ENCODE measurements at regions not wholly inside any gene's neighbourhood (a gene's known extent, or its start where the extent isn't known, plus 50 kb on each side); places are given as distances from the start of the nearest gene placed in this dataset.
"Not testable (repeated sequence)": the region's sequence is repeated elsewhere in the genome, so short reads cannot be mapped to it uniquely, and the experiment has no call there.

GRCh38 chr5:162638849-162639248 is 571.3 kb downstream of the GABRG2 start:
- no peak for DNase-seq

GRCh38 chr5:162641142-162641813 is 573.7 kb downstream of the GABRG2 start:
- DNase-seq = no peak

- no peak for DNase-seq
Measured at GRCh38 chr5:162654661-162655405, 587.3 kb downstream of the GABRG2 start.

- DNase-seq = no peak
Measured at GRCh38 chr5:162657076-162657475, 589.5 kb downstream of the GABRG2 start.

GRCh38 chr5:162664846-162665245 is 597.3 kb downstream of the GABRG2 start:
- DNase-seq = no peak

- no peak for DNase-seq
Measured at GRCh38 chr5:162668926-162669325, 601.4 kb downstream of the GABRG2 start.

- no peak for DNase-seq
Measured at GRCh38 chr5:162672061-162672460, 604.5 kb downstream of the GABRG2 start.

- peak in 2 of 3 donors; percentile 3 to 29 for DNase-seq
Measured at GRCh38 chr5:162683284-162683683, 615.7 kb downstream of the GABRG2 start.

GRCh38 chr5:162684145-162684544 is 616.6 kb downstream of the GABRG2 start:
- no peak for DNase-seq

- no peak for DNase-seq
Measured at GRCh38 chr5:162685302-162685701, 617.7 kb downstream of the GABRG2 start.

- not testable (repeated sequence) for DNase-seq
Measured at GRCh38 chr5:162696272-162696671, 628.7 kb downstream of the GABRG2 start.

- DNase-seq = no peak
Measured at GRCh38 chr5:162699361-162699760, 631.8 kb downstream of the GABRG2 start.

- no peak for DNase-seq
Measured at GRCh38 chr5:162703914-162704313, 636.3 kb downstream of the GABRG2 start.

- no peak for DNase-seq
Measured at GRCh38 chr5:162711244-162711643, 643.7 kb downstream of the GABRG2 start.

GRCh38 chr5:162719720-162720119 is 652.1 kb downstream of the GABRG2 start:
- DNase-seq = no peak

- no peak for DNase-seq
Measured at GRCh38 chr5:162721125-162721524, 653.6 kb downstream of the GABRG2 start.

GRCh38 chr5:162752612-162753011 is 684.8 kb upstream of the CCNG1 start:
- DNase-seq = no peak

- no peak for DNase-seq
Measured at GRCh38 chr5:162762119-162762518, 675.3 kb upstream of the CCNG1 start.

GRCh38 chr5:162769019-162769418 is 668.4 kb upstream of the CCNG1 start:
- DNase-seq = no peak

- DNase-seq = no peak
Measured at GRCh38 chr5:162785673-162786072, 651.7 kb upstream of the CCNG1 start.

- DNase-seq = no peak
Measured at GRCh38 chr5:162786234-162786633, 651.2 kb upstream of the CCNG1 start.

GRCh38 chr5:162796507-162796906 is 640.9 kb upstream of the CCNG1 start:
- no peak for DNase-seq

- DNase-seq = no peak
Measured at GRCh38 chr5:162800301-162800700, 637.1 kb upstream of the CCNG1 start.

- no peak for DNase-seq
Measured at GRCh38 chr5:162801235-162801634, 636.2 kb upstream of the CCNG1 start.

- DNase-seq = no peak
Measured at GRCh38 chr5:162806195-162806594, 631.2 kb upstream of the CCNG1 start.
